HG02885 (cell line): ENCODE measurements at regions not wholly inside any gene's neighbourhood (a gene's known extent, or its start where the extent isn't known, plus 50 kb on each side); places are given as distances from the start of the nearest gene placed in this dataset.

Experiments
- ATAC-seq: cut with Tn5 transposase; IDR thresholded peaks from one replicate; pipeline ENCODE4 v1.9.1; 2021; ENCODE audit warnings: mild to moderate bottlenecking; ENCODE audit not compliant: unreplicated experiment, poor library complexity

- no peak for ATAC-seq
Observed at GRCh38 chr3:70805061-70805889, 492.8 kb upstream of the MDFIC2 start.

DNA sequence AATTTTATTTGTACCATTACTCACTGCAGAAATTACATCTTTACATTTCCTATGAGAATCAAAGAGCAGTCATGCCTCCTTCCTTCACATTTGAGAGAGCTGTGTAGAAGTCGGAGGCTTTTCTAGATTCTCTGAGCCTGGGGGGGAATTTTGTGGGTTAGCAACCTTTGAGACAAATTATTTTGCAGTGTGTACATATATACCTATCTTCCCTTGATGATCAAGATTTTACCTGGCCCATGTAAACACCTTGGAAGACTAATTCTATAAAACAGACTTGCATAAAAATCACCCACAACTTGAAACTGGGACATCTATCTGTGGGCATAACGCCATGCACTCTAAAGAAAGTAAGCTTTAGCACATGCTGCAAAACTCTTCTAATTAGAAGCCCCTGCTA is 491.5 kb upstream of the MDFIC2 start:
- no peak for ATAC-seq

- ATAC-seq = no peak
Observed at GRCh38 chr3:70803319-70803718, 490.9 kb upstream of the MDFIC2 start.

- ATAC-seq = no peak
Observed at GRCh38 chr3:70800951-70801350, 488.5 kb upstream of the MDFIC2 start.

- no peak for ATAC-seq
Observed at GRCh38 chr3:70789878-70790277, 477.4 kb upstream of the MDFIC2 start.

GRCh38 chr3:70780790-70781189 is 468.4 kb upstream of the MDFIC2 start:
- no peak for ATAC-seq

DNA sequence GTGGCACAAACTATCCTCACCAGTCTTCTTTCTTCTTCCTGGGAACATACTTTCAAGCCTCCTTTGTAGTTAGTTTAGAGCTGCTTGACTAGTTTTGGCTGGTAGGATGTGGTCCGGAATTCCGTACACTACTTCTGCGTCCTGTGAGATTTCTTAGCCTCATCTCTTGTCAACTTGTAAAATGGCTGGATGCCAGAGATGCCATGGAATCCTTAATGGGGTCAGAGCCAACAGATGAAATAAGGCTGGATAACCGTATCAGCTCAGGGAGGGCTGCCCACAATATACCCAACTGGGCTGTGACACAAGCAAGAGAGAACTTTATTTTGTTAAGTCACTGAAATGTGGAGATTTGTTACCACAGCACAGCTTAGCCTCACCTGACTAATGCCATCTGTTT is 466.9 kb upstream of the MDFIC2 start:
- ATAC-seq = no peak

- no peak for ATAC-seq
Observed at GRCh38 chr3:70776081-70776480, 463.6 kb upstream of the MDFIC2 start.

- no peak for ATAC-seq
Observed at GRCh38 chr3:70775257-70775656, 462.8 kb upstream of the MDFIC2 start.

- ATAC-seq = no peak
Observed at GRCh38 chr3:70774641-70775040, 462.2 kb upstream of the MDFIC2 start.

- ATAC-seq = peak; percentile 68
Observed at GRCh38 chr3:70771426-70772147, 459.1 kb upstream of the MDFIC2 start.

DNA sequence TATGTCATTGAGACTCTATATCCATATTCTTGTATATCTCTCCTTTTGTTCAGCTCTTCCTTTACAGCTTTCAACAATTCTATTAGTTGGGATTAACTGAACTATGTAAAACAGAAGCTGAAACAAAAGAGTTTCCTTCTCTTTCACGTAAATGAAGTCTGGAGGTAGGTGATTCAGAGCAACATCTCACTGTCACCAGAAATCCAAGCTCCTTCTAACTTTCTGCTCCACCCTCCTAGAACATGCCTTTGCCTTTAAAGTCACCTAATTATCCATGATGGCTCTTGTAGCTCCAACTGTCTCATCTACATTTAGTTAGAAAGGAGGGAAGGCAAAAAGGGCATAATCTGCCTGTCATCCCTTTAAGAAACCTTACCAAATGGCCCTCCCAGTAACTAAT is 458.2 kb upstream of the MDFIC2 start:
- no peak for ATAC-seq

DNA sequence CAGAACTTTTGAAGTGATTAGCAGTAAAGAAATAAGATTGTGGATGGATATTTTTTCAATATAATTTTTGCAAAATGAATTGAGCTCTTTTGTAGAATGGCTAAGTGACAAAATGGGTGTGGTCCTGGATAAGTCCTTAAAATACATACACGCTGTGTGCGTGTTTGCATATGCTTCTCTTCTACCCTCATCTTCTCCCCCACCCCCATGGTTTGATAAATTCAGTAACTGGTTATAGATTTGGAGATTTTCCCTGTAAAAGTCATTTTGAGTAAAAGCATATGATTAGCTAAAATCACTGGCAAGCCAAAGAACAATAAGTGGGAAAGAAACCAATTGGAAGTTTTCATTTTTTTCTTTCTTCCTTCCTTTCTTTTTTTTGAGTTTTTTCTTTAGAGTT is 453.9 kb upstream of the MDFIC2 start:
- no peak for ATAC-seq

- no peak for ATAC-seq
Observed at GRCh38 chr3:70763894-70764293, 451.5 kb upstream of the MDFIC2 start.

DNA sequence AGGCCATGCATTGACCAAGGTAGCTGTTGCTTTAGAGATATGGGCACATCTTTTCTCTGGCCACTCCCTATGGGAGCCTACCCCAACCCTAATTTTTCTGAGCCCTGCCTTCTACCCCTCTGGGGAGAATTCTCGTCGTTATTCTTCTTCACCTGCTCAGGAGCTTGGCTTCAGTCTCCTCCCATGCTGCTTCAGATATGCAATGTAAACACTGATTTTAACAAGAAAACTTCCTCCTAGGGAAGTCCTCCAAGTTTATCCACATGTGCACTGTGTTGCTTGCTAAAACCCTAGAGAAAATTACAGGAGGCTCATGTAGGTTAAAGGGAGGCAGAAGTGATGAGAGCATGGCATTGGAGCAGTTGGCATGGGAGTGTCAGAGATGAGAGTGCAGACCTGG is 445.2 kb upstream of the MDFIC2 start:
- no peak for ATAC-seq

GRCh38 chr3:70755526-70755925 is 443.1 kb upstream of the MDFIC2 start:
- ATAC-seq = no peak

- no peak for ATAC-seq
Observed at GRCh38 chr3:70754314-70754713, 441.9 kb upstream of the MDFIC2 start.

GRCh38 chr3:70753572-70753971 is 441.1 kb upstream of the MDFIC2 start:
- ATAC-seq = no peak

- ATAC-seq = no peak
Observed at GRCh38 chr3:70752051-70752450, 439.6 kb upstream of the MDFIC2 start.

DNA sequence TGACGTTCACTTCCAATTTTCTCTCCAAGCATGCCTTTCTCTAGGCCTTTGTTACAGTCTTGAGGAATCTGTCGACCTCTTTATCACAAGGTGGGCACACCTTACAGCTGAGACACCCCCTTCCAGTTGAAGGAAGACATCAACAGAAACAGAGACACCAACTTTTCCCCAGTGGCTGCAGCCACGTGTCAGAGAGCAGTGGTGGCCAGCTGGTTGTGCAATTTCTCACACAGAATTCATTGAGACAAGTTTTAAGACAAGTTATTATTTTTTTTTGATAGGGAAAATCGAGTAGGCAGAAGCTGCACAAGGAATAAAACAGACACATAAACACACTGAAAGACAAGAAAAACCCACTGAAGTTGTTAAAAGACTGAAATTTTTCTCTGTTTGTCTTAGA is 436.7 kb upstream of the MDFIC2 start:
- no peak for ATAC-seq

DNA sequence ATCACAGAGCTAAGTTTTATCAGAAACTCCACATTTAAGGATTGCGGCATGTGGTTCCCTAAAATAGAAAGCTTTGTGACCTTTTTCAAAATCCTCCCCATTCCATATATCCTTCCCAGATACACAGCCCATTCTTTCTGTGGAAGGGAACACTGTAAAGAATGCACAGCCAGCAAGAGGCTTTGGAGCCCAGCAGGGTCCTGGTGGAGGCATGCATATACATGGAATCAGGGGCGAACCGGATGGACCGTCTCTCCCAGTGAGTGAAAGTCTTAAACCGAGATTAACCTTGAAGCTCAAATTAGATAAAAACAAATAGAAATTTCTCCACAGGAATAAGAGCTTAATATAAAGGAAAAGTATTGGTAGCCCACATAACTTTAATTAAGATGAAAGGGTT is 436.2 kb upstream of the MDFIC2 start:
- ATAC-seq = no peak

DNA sequence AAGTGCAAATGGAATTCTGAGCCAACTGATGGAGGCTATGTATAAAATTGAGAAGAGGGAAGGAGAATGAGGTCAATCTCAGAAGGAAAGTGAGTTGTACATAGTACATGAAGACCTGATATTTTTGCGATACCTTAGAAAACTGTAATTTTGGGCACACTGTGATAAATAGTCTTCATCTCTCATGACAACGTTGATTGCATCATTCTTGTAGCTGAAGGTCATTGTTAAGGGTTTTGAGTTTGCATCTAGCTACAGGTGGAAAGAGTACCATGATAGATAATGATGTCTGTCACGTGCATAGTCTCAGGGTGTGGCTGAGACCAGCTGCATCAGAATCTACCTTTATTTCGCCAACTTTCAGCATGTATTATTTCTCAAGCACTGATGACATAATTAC is 435.4 kb upstream of the MDFIC2 start:
- no peak for ATAC-seq
